ENCODE measurements at regions not wholly inside any gene's neighbourhood (a gene's known extent, or its start where the extent isn't known, plus 50 kb on each side); places are given as distances from the start of the nearest gene placed in this dataset.

- Histone ChIP-seq H3K27ac (ENCODE audit: low read depth, low read length) (no peak overlapping the region), H3K36me3 (ENCODE audit: control insufficient read depth, low read length) (no peaks in the 10 kb centered on the region), H3K4me3 (ENCODE audit: low read length) (no peak overlapping the region), H3K9me2 (replicated peaks; ENCODE audit: control insufficient read depth, low read length) (no peaks in the 10 kb centered on the region), H3K27me3 (ENCODE audit: control insufficient read depth, low read length) (no peaks in the 10 kb centered on the region), H3K4me1 (ENCODE audit: control insufficient read depth, low read length) (no peaks in the 10 kb centered on the region), H4K20me1 (ENCODE audit: control insufficient read depth, insufficient read depth, low read depth, low read length) (no peaks in the 10 kb centered on the region), H3K79me2 (ENCODE audit: control insufficient read depth, low read length) (no peaks in the 10 kb centered on the region), H3K9me3 (ENCODE audit: control insufficient read depth, insufficient read depth, low read length) (no peaks in the 10 kb centered on the region), H3K4me2 (ENCODE audit: low read length) (no peak overlapping the region), H3F3A (ENCODE audit: control insufficient read depth, insufficient read depth) (no peaks in the 10 kb centered on the region)
- no peak for TF ChIP-seq EZH2phosphoT487 (IDR thresholded peaks at IDR 0.05; ENCODE audit: borderline replicate concordance, low read length)
- no peak for TF ChIP-seq CTCF (IDR thresholded peaks at IDR 0.05; ENCODE audit: low read depth, low read length, poor library complexity, severe bottlenecking)
Measured at GRCh38 chr18:68054669-68055068, 538.1 kb upstream of the DSEL start.

- Histone ChIP-seq H3K4me1 (ENCODE audit: control insufficient read depth, low read length) (no peaks in the 10 kb centered on the region), H3K27me3 (ENCODE audit: control insufficient read depth, low read length) (no peaks in the 10 kb centered on the region), H3K36me3 (ENCODE audit: control insufficient read depth, low read length) (no peaks in the 10 kb centered on the region), H4K20me1 (ENCODE audit: control insufficient read depth, insufficient read depth, low read depth, low read length) (no peaks in the 10 kb centered on the region), H3K9me3 (ENCODE audit: control insufficient read depth, insufficient read depth, low read length) (no peaks in the 10 kb centered on the region), H3K9me2 (replicated peaks; ENCODE audit: control insufficient read depth, low read length) (no peaks in the 10 kb centered on the region), H3K27ac (ENCODE audit: low read depth, low read length) (no peak overlapping the region), H3K4me3 (ENCODE audit: low read length) (no peak overlapping the region), H3K4me2 (ENCODE audit: low read length) (no peak overlapping the region), H3K79me2 (ENCODE audit: control insufficient read depth, low read length) (no peaks in the 10 kb centered on the region), H3F3A (ENCODE audit: control insufficient read depth, insufficient read depth) (no peaks in the 10 kb centered on the region)
- TF ChIP-seq EZH2phosphoT487 (IDR thresholded peaks at IDR 0.05; ENCODE audit: borderline replicate concordance, low read length) (no peak), CTCF (IDR thresholded peaks at IDR 0.05; ENCODE audit: low read depth, low read length, poor library complexity, severe bottlenecking) (no peak)
Measured at GRCh38 chr18:68053290-68053689, 536.8 kb upstream of the DSEL start.

- no peaks in the 10 kb centered on the region for H3F3A ChIP-seq (ENCODE audit: control insufficient read depth, insufficient read depth)
- H3K4me1 ChIP-seq (ENCODE audit: control insufficient read depth, low read length), result no peaks in the 10 kb centered on the region
- no peaks in the 10 kb centered on the region for H3K27me3 ChIP-seq (ENCODE audit: control insufficient read depth, low read length)
- TF ChIP-seq EZH2phosphoT487 (IDR thresholded peaks at IDR 0.05; ENCODE audit: borderline replicate concordance, low read length) (no peak), CTCF (IDR thresholded peaks at IDR 0.05; ENCODE audit: low read depth, low read length, poor library complexity, severe bottlenecking) (no peak)
- no peak overlapping the region for H3K4me2 ChIP-seq (ENCODE audit: low read length)
- H3K79me2 ChIP-seq (ENCODE audit: control insufficient read depth, low read length), result no peaks in the 10 kb centered on the region
- no peaks in the 10 kb centered on the region for H3K9me2 ChIP-seq (replicated peaks; ENCODE audit: control insufficient read depth, low read length)
- no peaks in the 10 kb centered on the region for H3K36me3 ChIP-seq (ENCODE audit: control insufficient read depth, low read length)
- H3K27ac ChIP-seq (ENCODE audit: low read depth, low read length), result no peak overlapping the region
- no peaks in the 10 kb centered on the region for H4K20me1 ChIP-seq (ENCODE audit: control insufficient read depth, insufficient read depth, low read depth, low read length)
- H3K9me3 ChIP-seq (ENCODE audit: control insufficient read depth, insufficient read depth, low read length), result no peaks in the 10 kb centered on the region
- H3K4me3 ChIP-seq (ENCODE audit: low read length), result no peak overlapping the region
Measured at GRCh38 chr18:68041327-68041726, 524.8 kb upstream of the DSEL start.

GRCh38 chr18:68040198-68040597 lies 523.7 kb upstream of the DSEL start:
- H3K27ac ChIP-seq (ENCODE audit: low read depth, low read length), result no peak overlapping the region
- H3K36me3 ChIP-seq (ENCODE audit: control insufficient read depth, low read length), result no peaks in the 10 kb centered on the region
- no peaks in the 10 kb centered on the region for H3K79me2 ChIP-seq (ENCODE audit: control insufficient read depth, low read length)
- TF ChIP-seq CTCF (IDR thresholded peaks at IDR 0.05; ENCODE audit: low read depth, low read length, poor library complexity, severe bottlenecking) (no peak), EZH2phosphoT487 (IDR thresholded peaks at IDR 0.05; ENCODE audit: borderline replicate concordance, low read length) (no peak)
- H3K27me3 ChIP-seq (ENCODE audit: control insufficient read depth, low read length), result no peaks in the 10 kb centered on the region
- H3F3A ChIP-seq (ENCODE audit: control insufficient read depth, insufficient read depth), result no peaks in the 10 kb centered on the region
- no peak overlapping the region for H3K4me2 ChIP-seq (ENCODE audit: low read length)
- H3K9me2 ChIP-seq (replicated peaks; ENCODE audit: control insufficient read depth, low read length), result no peaks in the 10 kb centered on the region
- H3K9me3 ChIP-seq (ENCODE audit: control insufficient read depth, insufficient read depth, low read length), result no peaks in the 10 kb centered on the region
- H4K20me1 ChIP-seq (ENCODE audit: control insufficient read depth, insufficient read depth, low read depth, low read length), result no peaks in the 10 kb centered on the region
- H3K4me1 ChIP-seq (ENCODE audit: control insufficient read depth, low read length), result no peaks in the 10 kb centered on the region
- no peak overlapping the region for H3K4me3 ChIP-seq (ENCODE audit: low read length)
